ENCODE measurements at regions not wholly inside any gene's neighbourhood (a gene's known extent, or its start where the extent isn't known, plus 50 kb on each side); places are given as distances from the start of the nearest gene placed in this dataset.

- no peak for DNase-seq (ENCODE audit: extremely low spot score, unreplicated experiment)
- peaks cover 22% of the 10 kb centered on the region for H3K4me1 Mint-ChIP-seq (ENCODE audit: unreplicated experiment)
- H3K9me3 Mint-ChIP-seq, result peaks cover 4% of the 10 kb centered on the region
- no peak overlapping the region for H3K27ac Mint-ChIP-seq
- no peaks in the 10 kb centered on the region for H3K27me3 Mint-ChIP-seq
- TF ChIP-seq CTCF (conservative IDR thresholded peaks at IDR 0.05), result no peak
- no peaks in the 10 kb centered on the region for H3K36me3 Mint-ChIP-seq
- H3K4me3 Mint-ChIP-seq, result no peak overlapping the region
Measured at GRCh38 chr4:38366997-38367396, 297.0 kb upstream of the KLF3 start.

- TF ChIP-seq CTCF (conservative IDR thresholded peaks at IDR 0.05), result no peak
- no peak for DNase-seq (ENCODE audit: extremely low spot score, unreplicated experiment)
- H3K4me1 Mint-ChIP-seq (ENCODE audit: unreplicated experiment), result peaks cover 22% of the 10 kb centered on the region
- H3K9me3 Mint-ChIP-seq, result peaks cover 4% of the 10 kb centered on the region
- H3K27me3 Mint-ChIP-seq, result no peaks in the 10 kb centered on the region
- no peaks in the 10 kb centered on the region for H3K36me3 Mint-ChIP-seq
- no peak overlapping the region for H3K27ac Mint-ChIP-seq
- H3K4me3 Mint-ChIP-seq, result no peak overlapping the region
Measured at GRCh38 chr4:38367642-38368174, 296.3 kb upstream of the KLF3 start.

GRCh38 chr4:38368613-38369012 lies 295.4 kb upstream of the KLF3 start:
- no peak for TF ChIP-seq CTCF (conservative IDR thresholded peaks at IDR 0.05)
- peaks cover 4% of the 10 kb centered on the region for H3K9me3 Mint-ChIP-seq

GRCh38 chr4:38371391-38371851 lies 292.6 kb upstream of the KLF3 start:
- Mint-ChIP-seq H3K4me1 (ENCODE audit: unreplicated experiment) (peaks cover 10% of the 10 kb centered on the region), H3K27ac (no peak overlapping the region), H3K4me3 (no peak overlapping the region), H3K36me3 (no peaks in the 10 kb centered on the region), H3K27me3 (no peaks in the 10 kb centered on the region), H3K9me3 (no peaks in the 10 kb centered on the region)
- no peak for DNase-seq (ENCODE audit: extremely low spot score, unreplicated experiment)
- TF ChIP-seq CTCF (conservative IDR thresholded peaks at IDR 0.05), result no peak

More at GRCh38 chr4:38368613-38369012, 295.4 kb upstream of the KLF3 start:
- Mint-ChIP-seq H3K36me3 (no peaks in the 10 kb centered on the region), H3K4me3 (no peak overlapping the region), H3K27ac (no peak overlapping the region), H3K27me3 (no peaks in the 10 kb centered on the region), H3K4me1 (ENCODE audit: unreplicated experiment) (peaks cover 22% of the 10 kb centered on the region)
- no peak for DNase-seq (ENCODE audit: extremely low spot score, unreplicated experiment)

- no peak overlapping the region for H3K4me3 Mint-ChIP-seq
- H3K9me3 Mint-ChIP-seq, result no peaks in the 10 kb centered on the region
- H3K27me3 Mint-ChIP-seq, result no peaks in the 10 kb centered on the region
- no peak for DNase-seq (ENCODE audit: extremely low spot score, unreplicated experiment)
- no peak for TF ChIP-seq CTCF (conservative IDR thresholded peaks at IDR 0.05)
- H3K27ac Mint-ChIP-seq, result no peak overlapping the region
- H3K4me1 Mint-ChIP-seq (ENCODE audit: unreplicated experiment), result peaks cover 4% of the 10 kb centered on the region
- no peaks in the 10 kb centered on the region for H3K36me3 Mint-ChIP-seq
Measured at GRCh38 chr4:38373375-38373774, 290.6 kb upstream of the KLF3 start.

- no peak overlapping the region for H3K4me3 Mint-ChIP-seq
- H3K27me3 Mint-ChIP-seq, result no peaks in the 10 kb centered on the region
- no peaks in the 10 kb centered on the region for H3K9me3 Mint-ChIP-seq
- H3K4me1 Mint-ChIP-seq (ENCODE audit: unreplicated experiment), result peaks cover 3% of the 10 kb centered on the region
- H3K27ac Mint-ChIP-seq, result no peak overlapping the region
- DNase-seq (ENCODE audit: extremely low spot score, unreplicated experiment), result no peak
- no peak for TF ChIP-seq CTCF (conservative IDR thresholded peaks at IDR 0.05)
- H3K36me3 Mint-ChIP-seq, result no peaks in the 10 kb centered on the region
Measured at GRCh38 chr4:38377195-38377594, 286.8 kb upstream of the KLF3 start.

Data from type B pancreatic cell (in vitro differentiated cells).